GM18511 (cell line): ENCODE measurements at regions not wholly inside any gene's neighbourhood (a gene's known extent, or its start where the extent isn't known, plus 50 kb on each side); places are given as distances from the start of the nearest gene placed in this dataset.

ENCODE experiments used
- ATAC-seq: cut with Tn5 transposase; IDR thresholded peaks from one replicate; pipeline ENCODE4 v1.9.1; 2021; ENCODE audit warnings: mild to moderate bottlenecking, moderate library complexity; ENCODE audit not compliant: unreplicated experiment

- no peak for ATAC-seq
These were observed 1241.5 kb downstream of the BRD1 start for GRCh38 chr22:48585916-48586798.

DNA sequence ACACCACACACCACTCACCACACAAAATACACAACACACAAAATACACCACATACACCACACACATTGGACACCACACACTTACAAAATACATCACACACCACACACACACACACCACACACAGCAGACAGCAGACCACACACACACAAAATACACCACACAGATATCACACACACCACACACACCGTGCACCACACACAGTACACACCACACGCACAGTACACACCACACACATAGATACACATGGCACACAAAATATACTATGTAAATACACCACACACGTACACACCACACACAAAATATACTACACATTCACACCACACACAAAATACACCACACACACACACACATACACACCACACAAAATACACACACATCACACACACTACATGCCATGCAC, 1243.5 kb downstream of the BRD1 start:
- ATAC-seq, result no peak

- no peak for ATAC-seq
These were observed 1245.7 kb downstream of the BRD1 start for GRCh38 chr22:48581796-48582469.

- ATAC-seq, result no peak
These were observed 1246.4 kb downstream of the BRD1 start for GRCh38 chr22:48581205-48581766.

DNA sequence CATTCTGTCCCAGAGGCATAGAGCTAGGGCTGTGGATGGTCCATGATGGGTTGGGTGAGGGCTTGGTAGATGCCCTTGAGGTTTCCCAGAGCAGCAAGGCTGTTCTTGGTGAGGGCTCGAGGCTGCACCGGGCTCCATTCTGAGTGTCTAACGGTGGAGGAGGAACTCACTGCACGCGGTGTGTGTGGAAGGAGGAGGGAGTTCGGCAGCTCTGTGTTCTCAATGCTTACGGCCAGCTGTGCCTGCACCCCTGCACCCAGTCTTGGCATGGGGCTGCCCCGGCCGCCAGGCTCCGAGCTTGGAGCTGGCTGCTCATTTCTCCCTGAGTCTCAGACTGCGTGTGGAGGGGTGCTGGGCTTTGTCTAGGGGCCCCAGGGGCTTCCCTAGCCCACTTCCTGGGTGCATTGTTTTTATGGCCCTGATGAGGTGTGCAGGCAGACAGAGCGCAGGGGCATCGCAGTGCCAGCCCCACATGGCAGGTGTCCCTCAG, 1247.1 kb downstream of the BRD1 start:
- ATAC-seq, result no peak

DNA sequence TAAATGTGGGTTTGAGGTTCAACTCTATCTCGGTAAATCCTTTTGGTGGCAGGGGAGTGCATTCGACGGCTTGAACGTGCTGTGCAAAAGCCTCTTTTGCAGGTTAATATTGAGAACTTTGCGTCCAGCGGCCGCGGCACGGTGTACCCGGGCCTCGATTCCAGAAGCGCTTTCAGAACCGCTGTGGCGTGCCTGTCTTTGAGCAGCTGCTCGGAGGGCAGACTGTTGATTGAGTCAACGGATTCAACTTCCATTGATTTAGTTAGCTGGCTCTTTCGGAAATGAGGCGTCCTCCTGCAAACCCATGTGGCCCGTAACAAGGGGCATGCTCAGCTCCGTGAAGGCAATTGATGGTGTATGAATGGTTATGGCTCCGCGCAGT, 1247.8 kb downstream of the BRD1 start:
- ATAC-seq, result no peak

GRCh38 chr22:48579043-48579927, 1248.4 kb downstream of the BRD1 start:
- ATAC-seq, result no peak

GRCh38 chr22:48578138-48579042, 1249.3 kb downstream of the BRD1 start:
- no peak for ATAC-seq

- ATAC-seq, result no peak
These were observed 1250.0 kb downstream of the BRD1 start for GRCh38 chr22:48577691-48578090.

GRCh38 chr22:48577014-48577690, 1250.5 kb downstream of the BRD1 start:
- no peak for ATAC-seq

- ATAC-seq, result no peak
These were observed 1251.2 kb downstream of the BRD1 start for GRCh38 chr22:48576333-48577013.

- ATAC-seq, result no peak
These were observed 1251.9 kb downstream of the BRD1 start for GRCh38 chr22:48575618-48576332.

DNA sequence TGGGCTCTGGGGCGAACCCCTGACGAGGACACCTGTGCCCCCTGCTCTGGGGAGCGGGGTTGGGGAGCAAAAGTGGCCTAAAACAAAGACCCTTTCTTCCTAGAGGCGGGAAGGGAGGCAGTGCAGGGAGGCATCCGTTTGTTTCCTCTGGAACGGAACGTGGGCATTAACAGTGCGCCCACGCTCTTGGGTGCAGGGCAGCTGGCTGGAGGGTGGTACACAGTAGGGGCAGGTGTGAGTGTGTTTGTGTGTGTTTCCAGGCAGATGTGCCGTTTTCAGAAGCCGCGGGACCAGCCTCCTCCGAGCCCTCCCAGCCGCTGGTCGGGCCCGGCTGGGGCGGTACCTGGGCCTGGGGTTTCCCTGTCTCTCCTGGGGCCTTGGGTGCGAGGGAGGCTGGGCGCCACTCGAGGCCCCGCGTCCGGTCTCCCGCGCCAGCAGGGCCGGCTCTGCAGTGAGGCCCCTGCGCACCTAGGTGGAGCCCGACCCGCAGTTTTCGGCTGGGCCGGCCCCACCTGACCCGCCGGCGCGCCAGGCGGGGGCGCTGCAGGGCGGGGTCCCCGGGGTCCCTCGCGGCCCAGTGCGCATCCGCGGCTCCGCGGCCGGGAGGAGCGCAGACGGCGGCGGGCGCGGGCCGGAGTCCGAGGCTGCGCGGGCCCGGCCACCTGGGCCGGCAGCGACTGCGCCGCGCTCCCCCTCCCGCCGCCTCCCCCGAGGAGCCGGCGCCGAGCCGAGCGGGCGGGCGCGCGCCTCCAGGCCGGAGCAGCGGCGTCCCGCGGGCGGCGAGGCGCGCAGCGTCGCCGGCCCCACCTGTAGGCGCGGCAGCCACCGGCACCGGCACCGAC, 1252.7 kb downstream of the BRD1 start:
- no peak for ATAC-seq

DNA sequence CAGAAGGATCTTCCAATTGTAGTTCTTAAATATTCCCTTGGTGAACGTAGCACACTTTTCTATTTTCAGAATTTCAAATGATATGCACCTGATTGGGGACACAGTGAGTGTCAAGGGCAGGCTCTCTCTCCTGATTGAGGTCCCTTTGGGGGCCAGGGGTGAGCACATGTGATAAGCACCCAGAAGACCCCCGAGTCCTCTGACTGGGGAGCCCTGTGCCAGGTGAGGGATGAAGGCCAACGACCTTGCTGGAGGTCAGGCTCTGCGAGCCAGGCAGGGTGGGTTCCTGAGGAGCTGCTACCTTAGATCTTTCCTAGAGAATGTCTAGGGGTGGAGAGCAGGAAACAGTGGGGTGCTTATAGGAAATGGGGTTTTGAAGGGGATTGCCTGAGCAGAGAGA, 1253.9 kb downstream of the BRD1 start:
- no peak for ATAC-seq

GRCh38 chr22:48572951-48573350, 1254.7 kb downstream of the BRD1 start:
- no peak for ATAC-seq

DNA sequence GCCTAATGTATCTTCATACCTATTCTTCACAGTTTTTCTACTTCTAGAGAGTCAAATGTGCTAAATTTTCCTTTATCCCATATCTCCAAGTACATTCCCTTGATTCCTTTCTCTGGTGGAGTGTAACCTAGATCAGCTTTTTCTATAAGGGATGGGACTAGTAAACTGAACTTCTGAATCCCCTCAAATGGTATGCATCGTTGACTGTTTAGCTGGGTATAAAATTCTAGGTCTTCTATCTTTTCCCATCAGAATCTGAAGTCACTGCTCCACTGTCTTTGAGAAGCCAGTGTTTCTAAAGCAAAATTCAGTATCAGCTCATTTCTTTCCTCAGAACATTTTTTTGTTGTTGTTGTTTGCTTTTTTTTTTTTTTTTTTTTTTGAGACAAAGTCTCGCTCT, 1256.8 kb downstream of the BRD1 start:
- no peak for ATAC-seq
